Mucosa of descending colon (tissue), 3 donors: ENCODE measurements at regions not wholly inside any gene's neighbourhood (a gene's known extent, or its start where the extent isn't known, plus 50 kb on each side); places are given as distances from the start of the nearest gene placed in this dataset.

Experiments
- ATAC-seq: fragments of 200-7000 bp; cut with Tn5 transposase; one replicate; pipeline ENCODE4 v1.9.1; 2020; ENCODE audit warnings: mild to moderate bottlenecking, moderate library complexity
- DNase-seq, 3 donors: peaks; one replicate each; pipeline ENCODE4 v3.0.0-alpha.2; 2020
- H3K36me3 ChIP-seq: fragments of 200-600 bp; one replicate; pipeline ENCODE4 v1.8.0; 2021; ENCODE audit warnings: low read depth, mild to moderate bottlenecking
- H3K4me1 ChIP-seq: fragments of 200-600 bp; one replicate; pipeline ENCODE4 v1.8.0; 2021; ENCODE audit warnings: low read depth, mild to moderate bottlenecking
- H3K4me3 ChIP-seq: fragments of 200-600 bp; one replicate; pipeline ENCODE4 v1.8.0; 2021; ENCODE audit warnings: mild to moderate bottlenecking
- H3K9me3 ChIP-seq: fragments of 200-600 bp; one replicate; pipeline ENCODE4 v1.8.0; 2021; ENCODE audit warnings: mild to moderate bottlenecking
- intact Hi-C, 2 donors: fragments of 100-400 bp; cut with DNase I in 1 of 2; cut with micrococcal nuclease in 1 of 2; formaldehyde crosslinking; loops; one replicate each; pipeline versions ENCODE4 v1.11.0 to v1.11.1; 2022; cut with DNase I, micrococcal nuclease
- TF ChIP-seq, protein P1 (sequence below): fragments of 200-600 bp; IDR thresholded peaks from one replicate; pipeline ENCODE4 v1.8.0; 2022; ENCODE audit warnings: antibody characterized with exemption, mild to moderate bottlenecking
- donor health status: DM: no; HTN: no; CAD: no; lungs with moderate emphysema.
- donor health status: DM: no; HTN: no; CAD: no.
- donor health status: DM: no; HTN: yes; CAD: no.

DNA sequence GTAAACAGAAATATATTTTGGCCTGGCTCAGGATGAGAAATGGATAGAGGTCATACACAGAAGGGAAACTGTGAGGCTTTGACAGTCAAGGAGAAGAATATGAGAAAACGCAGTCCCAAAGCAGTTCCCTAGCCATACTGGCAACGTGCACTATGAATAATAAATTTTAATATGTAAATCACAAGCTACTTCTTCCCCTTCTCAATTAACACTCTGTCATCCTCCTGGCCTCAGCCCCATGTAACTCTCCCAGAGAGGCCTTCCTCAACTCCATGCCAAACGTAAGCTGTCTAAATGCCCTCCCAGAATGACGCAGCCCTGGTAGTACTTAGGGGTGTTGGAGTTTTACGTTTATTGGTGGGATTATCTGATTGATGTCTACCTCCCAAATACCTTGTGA is 732.6 kb downstream of the LIG4 start:
- Histone ChIP-seq H3K4me3 (no peak overlapping the region), H3K9me3 (no peaks in the 10 kb centered on the region), H3K4me1 (no peaks in the 10 kb centered on the region), H3K36me3 (no peaks in the 10 kb centered on the region)
- TF ChIP-seq, protein P1, sequence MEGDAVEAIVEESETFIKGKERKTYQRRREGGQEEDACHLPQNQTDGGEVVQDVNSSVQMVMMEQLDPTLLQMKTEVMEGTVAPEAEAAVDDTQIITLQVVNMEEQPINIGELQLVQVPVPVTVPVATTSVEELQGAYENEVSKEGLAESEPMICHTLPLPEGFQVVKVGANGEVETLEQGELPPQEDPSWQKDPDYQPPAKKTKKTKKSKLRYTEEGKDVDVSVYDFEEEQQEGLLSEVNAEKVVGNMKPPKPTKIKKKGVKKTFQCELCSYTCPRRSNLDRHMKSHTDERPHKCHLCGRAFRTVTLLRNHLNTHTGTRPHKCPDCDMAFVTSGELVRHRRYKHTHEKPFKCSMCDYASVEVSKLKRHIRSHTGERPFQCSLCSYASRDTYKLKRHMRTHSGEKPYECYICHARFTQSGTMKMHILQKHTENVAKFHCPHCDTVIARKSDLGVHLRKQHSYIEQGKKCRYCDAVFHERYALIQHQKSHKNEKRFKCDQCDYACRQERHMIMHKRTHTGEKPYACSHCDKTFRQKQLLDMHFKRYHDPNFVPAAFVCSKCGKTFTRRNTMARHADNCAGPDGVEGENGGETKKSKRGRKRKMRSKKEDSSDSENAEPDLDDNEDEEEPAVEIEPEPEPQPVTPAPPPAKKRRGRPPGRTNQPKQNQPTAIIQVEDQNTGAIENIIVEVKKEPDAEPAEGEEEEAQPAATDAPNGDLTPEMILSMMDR: no peak
- intact Hi-C loops: no loop called here
- ATAC-seq: no peak
- no peak for DNase-seq

DNA sequence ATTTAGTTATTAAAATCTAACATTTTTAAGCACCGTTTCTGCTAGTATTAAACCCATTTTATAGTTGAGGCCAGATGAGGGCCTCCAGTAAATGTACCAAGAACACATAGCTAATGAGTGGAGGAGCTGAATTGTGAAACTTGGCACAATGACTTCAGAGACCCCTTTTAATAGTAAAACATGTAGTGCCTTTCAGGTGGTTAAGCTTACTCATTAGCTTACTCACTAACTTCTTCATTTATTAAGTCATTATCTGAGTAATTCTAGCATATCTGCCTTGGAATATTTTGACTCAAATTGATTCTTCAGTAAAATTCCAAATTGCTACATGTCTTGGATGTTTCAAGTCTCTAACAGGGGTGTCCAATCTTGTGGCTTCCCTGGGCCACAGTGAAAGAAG is 735.2 kb downstream of the LIG4 start:
- Histone ChIP-seq H3K9me3 (no peaks in the 10 kb centered on the region), H3K4me1 (no peaks in the 10 kb centered on the region), H3K4me3 (no peak overlapping the region), H3K36me3 (no peaks in the 10 kb centered on the region)
- TF ChIP-seq, protein P1: no peak
- intact Hi-C loops: no loop called here
- no peak for DNase-seq
- no peak for ATAC-seq

DNA sequence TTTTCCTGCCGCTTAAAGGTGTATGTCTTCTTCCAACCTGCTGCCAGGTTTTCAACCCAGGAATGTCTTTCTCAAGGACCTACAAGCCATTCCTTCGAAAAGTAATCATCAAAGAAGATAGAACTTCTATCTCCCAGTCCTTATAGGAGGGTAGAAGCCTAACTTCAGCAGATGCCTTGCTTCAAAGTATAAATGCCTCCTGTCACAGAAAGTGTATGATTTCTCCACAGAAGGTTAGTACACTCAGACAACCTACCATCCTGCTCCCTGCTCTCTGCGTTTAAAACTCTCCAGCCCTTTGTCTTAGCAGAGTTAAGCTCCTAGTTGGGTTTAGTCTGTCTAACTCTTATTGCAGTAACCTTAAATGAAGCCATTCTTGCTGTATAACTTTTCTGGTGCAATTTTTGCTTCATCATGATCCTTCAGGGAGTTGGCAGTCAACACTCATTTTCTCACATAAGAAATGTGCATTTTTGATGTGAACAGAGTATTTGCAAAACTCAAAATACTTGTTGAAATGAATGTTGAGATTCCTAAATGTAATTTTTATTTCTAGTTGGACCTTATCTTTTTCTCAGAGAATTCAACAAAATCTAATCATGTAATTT is 737.5 kb downstream of the LIG4 start:
- H3K4me3 ChIP-seq: no peak overlapping the region
- TF ChIP-seq, protein P1: no peak
- H3K9me3 ChIP-seq: no peaks in the 10 kb centered on the region
- DNase-seq (no peak), ATAC-seq (no peak)
- H3K36me3 ChIP-seq: no peaks in the 10 kb centered on the region
- H3K4me1 ChIP-seq: no peaks in the 10 kb centered on the region
- intact Hi-C loops: no loop called here

DNA sequence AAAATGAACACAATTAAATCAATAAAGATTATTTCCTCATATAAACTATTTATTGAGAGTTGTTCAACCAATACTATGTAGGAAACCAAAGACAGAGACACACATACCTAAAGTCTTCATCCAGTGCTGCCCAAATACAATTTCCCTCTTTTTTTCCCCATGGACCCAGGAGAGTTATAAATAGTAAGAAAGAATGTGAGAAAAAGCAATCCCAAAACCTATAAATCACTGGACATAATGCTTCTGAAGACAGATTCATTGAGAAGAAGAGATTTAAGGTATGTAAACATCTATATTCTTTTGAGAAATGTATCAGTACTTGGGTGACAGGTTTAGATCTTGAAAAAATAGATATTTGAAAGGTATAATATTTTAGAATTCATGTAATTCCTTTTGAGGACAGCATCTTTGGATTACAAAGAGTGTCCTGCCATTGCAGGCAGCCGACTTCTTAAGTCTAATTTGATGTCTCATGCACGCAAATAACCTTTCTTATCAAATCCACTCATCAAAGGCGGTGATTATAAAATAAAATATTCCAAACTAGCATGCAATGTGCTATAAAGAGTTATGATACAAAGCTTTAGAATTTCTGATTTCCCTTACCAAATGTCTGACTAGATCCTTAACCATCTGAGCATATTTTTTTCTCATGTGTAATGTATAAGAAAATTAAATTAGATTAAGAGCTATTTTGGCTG is 739.4 kb downstream of the LIG4 start:
- no peaks in the 10 kb centered on the region for H3K4me1 ChIP-seq
- intact Hi-C loops: no loop called here
- DNase-seq (no peak), ATAC-seq (no peak)
- TF ChIP-seq, protein P1: no peak
- no peak overlapping the region for H3K4me3 ChIP-seq
- no peaks in the 10 kb centered on the region for H3K9me3 ChIP-seq
- H3K36me3 ChIP-seq: no peaks in the 10 kb centered on the region

DNA sequence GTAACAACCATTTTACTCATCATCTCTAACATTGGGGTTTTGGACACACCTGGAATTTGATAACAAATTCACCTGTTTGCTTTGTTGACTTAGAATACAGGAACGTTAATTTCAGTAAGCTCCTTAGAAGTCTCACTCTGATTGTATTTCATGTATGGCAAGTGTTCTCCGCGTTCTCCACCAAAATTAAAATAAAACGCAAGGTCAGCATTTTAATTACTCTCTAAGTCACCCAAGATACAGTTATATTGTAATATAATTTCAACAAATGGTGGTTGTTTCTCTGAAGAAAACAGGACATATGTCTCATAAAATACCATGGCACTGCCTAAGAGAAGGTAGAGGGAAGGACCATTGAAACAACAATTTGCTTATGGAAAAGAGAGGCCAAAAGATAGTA is 742.1 kb downstream of the LIG4 start:
- no peak for ATAC-seq

More for the DNA sequence above, 742.1 kb downstream of the LIG4 start:
- TF ChIP-seq, protein P1: no peak
- Histone ChIP-seq H3K36me3 (no peaks in the 10 kb centered on the region), H3K4me1 (no peaks in the 10 kb centered on the region), H3K4me3 (no peak overlapping the region), H3K9me3 (no peaks in the 10 kb centered on the region)
- intact Hi-C loops: no loop called here
- DNase-seq: no peak
